Neural progenitor cell (in vitro differentiated cells): ENCODE measurements at regions not wholly inside any gene's neighbourhood (a gene's known extent, or its start where the extent isn't known, plus 50 kb on each side); places are given as distances from the start of the nearest gene placed in this dataset.
A peak's percentile ranks its signal among the peaks of the same experiment; 100 is the strongest.

Source experiments
- DNase-seq: peaks from one replicate; pipeline ENCODE4 v3.0.0-alpha.2; 2016; ENCODE audit warnings: low spot score
- H2AFZ ChIP-seq: fragments of 200-600 bp; sonication (generic); replicated peaks from 2 replicates; pipeline ENCODE4 v1.6.1; 2016; ENCODE audit warnings: antibody characterized with exemption
- H3F3A ChIP-seq: fragments of 200-600 bp; sonication (generic); 2 replicates; pipeline ENCODE4 v1.6.1; 2016; ENCODE audit warnings: antibody characterized with exemption, low read depth
- H3K27ac ChIP-seq: fragments of 200-600 bp; sonication (generic); 2 replicates; pipeline ENCODE4 v1.5.1; 2016; ENCODE audit warnings: mild to moderate bottlenecking
- H3K27me3 ChIP-seq: fragments of 200-600 bp; sonication (generic); 2 replicates; pipeline ENCODE4 v1.6.1; 2016; ENCODE audit warnings: mild to moderate bottlenecking, moderate library complexity
- H3K36me3 ChIP-seq: fragments of 200-600 bp; sonication (generic); 2 replicates; pipeline ENCODE4 v1.5.1; 2016
- H3K4me1 ChIP-seq: fragments of 200-600 bp; sonication (generic); 2 replicates; pipeline ENCODE4 v1.6.1; 2016; ENCODE audit warnings: mixed run types
- H3K4me2 ChIP-seq: fragments of 200-600 bp; sonication (generic); 2 replicates; pipeline ENCODE4 v1.6.1; 2016
- H3K4me3 ChIP-seq: fragments of 200-600 bp; sonication (generic); 2 replicates; pipeline ENCODE4 v1.5.1; 2016
- H3K79me2 ChIP-seq: fragments of 200-600 bp; sonication (generic); 2 replicates; pipeline ENCODE4 v1.6.1; 2016; ENCODE audit warnings: low read depth
- H3K9ac ChIP-seq: fragments of 200-600 bp; sonication (generic); 2 replicates; pipeline ENCODE4 v1.6.1; 2016
- H3K9me3 ChIP-seq: fragments of 200-600 bp; sonication (generic); 2 replicates; pipeline ENCODE4 v1.5.1; 2016; ENCODE audit warnings: low read depth
- H4K20me1 ChIP-seq: fragments of 200-600 bp; sonication (generic); 2 replicates; pipeline ENCODE4 v1.6.1; 2016; ENCODE audit warnings: low read depth
- H3K27ac Mint-ChIP-seq: 3 replicates; pipeline ENCODE4 v1.8.0; 2021; ENCODE audit warnings: mixed read lengths
- H3K27me3 Mint-ChIP-seq: 2 replicates; pipeline ENCODE4 v1.8.0; 2022; ENCODE audit warnings: low read depth, mild to moderate bottlenecking, inconsistent platforms, moderate library complexity, mixed read lengths; ENCODE audit not compliant: insufficient read depth
- H3K36me3 Mint-ChIP-seq: 3 replicates; pipeline ENCODE4 v1.8.0; 2021; ENCODE audit warnings: mixed read lengths
- H3K4me1 Mint-ChIP-seq: 3 replicates; pipeline ENCODE4 v1.8.0; 2021; ENCODE audit warnings: mixed read lengths
- H3K4me3 Mint-ChIP-seq: 3 replicates; pipeline ENCODE4 v1.8.0; 2021; ENCODE audit warnings: mild to moderate bottlenecking, moderate library complexity, mixed read lengths
- H3K9me3 Mint-ChIP-seq: 3 replicates; pipeline ENCODE4 v1.8.0; 2020; ENCODE audit warnings: mixed read lengths
- EZH2 ChIP-seq: fragments of 200-600 bp; sonication (generic); IDR thresholded peaks from 2 replicates; pipeline ENCODE4 v1.6.1; 2017; ENCODE audit warnings: antibody characterized with exemption, mild to moderate bottlenecking, moderate library complexity
- EZH2phosphoT487 ChIP-seq: fragments of 200-600 bp; sonication (generic); IDR thresholded peaks from 2 replicates; pipeline ENCODE4 v1.6.1; 2017; ENCODE audit warnings: antibody characterized with exemption
- TF ChIP-seq, protein P1 (sequence below): fragments of 200-600 bp; sonication (generic); IDR thresholded peaks from 2 replicates; pipeline ENCODE4 v1.5.1; 2017; ENCODE audit warnings: antibody characterized with exemption, mild to moderate bottlenecking

GRCh38 chr2:125386074-125386473, 1269.9 kb upstream of the GYPC start:
- DNase-seq = peak; percentile 20

DNA sequence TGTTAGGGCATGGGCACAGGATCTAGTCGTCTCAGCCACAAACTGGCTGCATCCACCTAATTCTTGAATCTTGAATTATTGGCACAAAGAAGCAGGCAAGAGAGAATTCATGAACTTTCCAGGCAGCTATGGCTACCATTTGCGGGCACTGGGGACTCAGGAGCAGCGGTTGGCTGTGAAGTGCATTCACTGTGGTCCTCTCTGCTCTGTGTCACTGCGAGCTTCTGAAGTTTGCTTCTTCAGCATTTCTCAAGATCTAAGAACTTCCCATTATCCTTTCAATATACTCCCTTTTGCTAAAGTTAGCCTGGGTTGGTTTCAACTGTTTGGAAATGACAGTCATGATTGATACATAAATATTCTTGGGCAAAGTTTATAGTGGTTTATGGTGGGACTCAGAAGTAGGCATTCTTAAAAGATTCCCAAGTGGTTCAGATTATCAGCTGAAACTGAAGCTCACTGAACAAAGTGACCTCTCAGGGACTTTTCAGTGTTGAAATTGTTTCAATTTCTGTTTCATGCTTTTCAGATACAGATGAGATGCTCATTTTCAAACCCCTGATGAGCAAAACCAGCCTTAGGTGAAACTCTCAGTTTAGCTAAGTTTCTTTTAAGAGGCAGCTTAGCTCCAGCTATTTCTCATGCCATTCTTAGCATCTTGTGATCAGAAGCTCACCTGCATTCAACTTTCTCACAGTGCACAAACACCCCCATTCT, 1258.3 kb upstream of the GYPC start:
- H3K4me1 Mint-ChIP-seq = no peaks in the 10 kb centered on the region
- Histone ChIP-seq H3K27me3 (no peaks in the 10 kb centered on the region), H3K9ac (no peak overlapping the region), H2AFZ (no peak overlapping the region), H3K4me3 (no peak overlapping the region), H3K27ac (no peak overlapping the region), H3K36me3 (no peaks in the 10 kb centered on the region), H3K4me1 (peaks cover 13% of the 10 kb centered on the region), H3K9me3 (no peaks in the 10 kb centered on the region), H3K79me2 (no peaks in the 10 kb centered on the region), H3K4me2 (no peak overlapping the region), H3F3A (no peaks in the 10 kb centered on the region), H4K20me1 (no peaks in the 10 kb centered on the region)
- TF ChIP-seq EZH2phosphoT487 = no peak
- TF ChIP-seq EZH2 = no peak
- TF ChIP-seq, protein P1, sequence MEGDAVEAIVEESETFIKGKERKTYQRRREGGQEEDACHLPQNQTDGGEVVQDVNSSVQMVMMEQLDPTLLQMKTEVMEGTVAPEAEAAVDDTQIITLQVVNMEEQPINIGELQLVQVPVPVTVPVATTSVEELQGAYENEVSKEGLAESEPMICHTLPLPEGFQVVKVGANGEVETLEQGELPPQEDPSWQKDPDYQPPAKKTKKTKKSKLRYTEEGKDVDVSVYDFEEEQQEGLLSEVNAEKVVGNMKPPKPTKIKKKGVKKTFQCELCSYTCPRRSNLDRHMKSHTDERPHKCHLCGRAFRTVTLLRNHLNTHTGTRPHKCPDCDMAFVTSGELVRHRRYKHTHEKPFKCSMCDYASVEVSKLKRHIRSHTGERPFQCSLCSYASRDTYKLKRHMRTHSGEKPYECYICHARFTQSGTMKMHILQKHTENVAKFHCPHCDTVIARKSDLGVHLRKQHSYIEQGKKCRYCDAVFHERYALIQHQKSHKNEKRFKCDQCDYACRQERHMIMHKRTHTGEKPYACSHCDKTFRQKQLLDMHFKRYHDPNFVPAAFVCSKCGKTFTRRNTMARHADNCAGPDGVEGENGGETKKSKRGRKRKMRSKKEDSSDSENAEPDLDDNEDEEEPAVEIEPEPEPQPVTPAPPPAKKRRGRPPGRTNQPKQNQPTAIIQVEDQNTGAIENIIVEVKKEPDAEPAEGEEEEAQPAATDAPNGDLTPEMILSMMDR = no peak
- DNase-seq = no peak
- H3K4me3 Mint-ChIP-seq = no peak overlapping the region
- H3K27me3 Mint-ChIP-seq = no peaks in the 10 kb centered on the region
- no peaks in the 10 kb centered on the region for H3K9me3 Mint-ChIP-seq
- no peaks in the 10 kb centered on the region for H3K36me3 Mint-ChIP-seq
- no peak overlapping the region for H3K27ac Mint-ChIP-seq

More at GRCh38 chr2:125386074-125386473, 1269.9 kb upstream of the GYPC start:
- Mint-ChIP-seq H3K36me3 (no peaks in the 10 kb centered on the region), H3K4me3 (no peak overlapping the region), H3K27me3 (peaks cover 2% of the 10 kb centered on the region), H3K9me3 (no peaks in the 10 kb centered on the region), H3K4me1 (no peaks in the 10 kb centered on the region), H3K27ac (no peak overlapping the region)
- no peaks in the 10 kb centered on the region for H4K20me1 ChIP-seq
- H3K4me3 ChIP-seq = no peak overlapping the region
- H3K27me3 ChIP-seq = no peaks in the 10 kb centered on the region
- H3K36me3 ChIP-seq = no peaks in the 10 kb centered on the region
- no peak overlapping the region for H3K9ac ChIP-seq
- H3F3A ChIP-seq = no peaks in the 10 kb centered on the region
- H3K27ac ChIP-seq = no peak overlapping the region
- TF ChIP-seq, protein P1 = peak; percentile 29
- no peak for TF ChIP-seq EZH2phosphoT487
- H3K4me2 ChIP-seq = no peak overlapping the region
- H3K79me2 ChIP-seq = no peaks in the 10 kb centered on the region
- peak overlapping the region; percentile 59 for H2AFZ ChIP-seq
- no peaks in the 10 kb centered on the region for H3K9me3 ChIP-seq
- no peaks in the 10 kb centered on the region for H3K4me1 ChIP-seq

GRCh38 chr2:125398738-125399524, 1257.0 kb upstream of the GYPC start:
- Histone ChIP-seq H4K20me1 (no peaks in the 10 kb centered on the region), H3F3A (no peaks in the 10 kb centered on the region), H3K9me3 (no peaks in the 10 kb centered on the region), H3K4me2 (no peak overlapping the region), H2AFZ (no peak overlapping the region), H3K27ac (no peak overlapping the region), H3K9ac (no peak overlapping the region), H3K27me3 (no peaks in the 10 kb centered on the region), H3K79me2 (no peaks in the 10 kb centered on the region), H3K36me3 (no peaks in the 10 kb centered on the region), H3K4me1 (peaks cover 13% of the 10 kb centered on the region), H3K4me3 (no peak overlapping the region)
- Mint-ChIP-seq H3K27me3 (no peaks in the 10 kb centered on the region), H3K36me3 (no peaks in the 10 kb centered on the region), H3K4me3 (no peak overlapping the region), H3K4me1 (no peaks in the 10 kb centered on the region), H3K27ac (no peak overlapping the region), H3K9me3 (no peaks in the 10 kb centered on the region)
- no peak for TF ChIP-seq EZH2
- no peak for DNase-seq

DNA sequence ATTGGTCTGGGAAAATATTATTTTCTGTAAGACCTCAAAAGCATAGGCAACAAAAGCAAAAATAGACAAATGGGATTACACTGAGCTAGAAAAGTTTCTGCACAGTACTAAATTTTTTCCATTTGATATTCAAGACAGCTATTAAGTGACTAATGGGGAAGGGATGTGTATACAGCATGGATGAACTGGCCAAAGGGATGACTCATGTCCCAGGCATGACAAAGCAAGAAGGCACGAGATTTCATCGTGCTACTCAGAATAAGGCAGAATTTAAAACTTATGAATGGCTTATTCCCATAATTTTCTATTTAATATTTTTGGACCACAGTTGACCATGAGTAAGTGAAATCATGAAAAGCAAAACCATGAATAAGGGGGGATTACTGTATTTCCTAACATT, 1250.1 kb upstream of the GYPC start:
- no peaks in the 10 kb centered on the region for H3K4me1 ChIP-seq
- H3K27ac Mint-ChIP-seq = no peak overlapping the region
- H3K79me2 ChIP-seq = no peaks in the 10 kb centered on the region
- no peak overlapping the region for H3K4me2 ChIP-seq
- no peaks in the 10 kb centered on the region for H3K9me3 ChIP-seq
- no peaks in the 10 kb centered on the region for H3K36me3 ChIP-seq
- H3K4me1 Mint-ChIP-seq = peaks cover 5% of the 10 kb centered on the region
- H3F3A ChIP-seq = no peaks in the 10 kb centered on the region
- TF ChIP-seq, protein P1 = no peak
- no peak for TF ChIP-seq EZH2phosphoT487
- TF ChIP-seq EZH2 = no peak
- no peaks in the 10 kb centered on the region for H4K20me1 ChIP-seq
- H3K4me3 Mint-ChIP-seq = no peak overlapping the region
- H3K27me3 ChIP-seq = no peaks in the 10 kb centered on the region
- no peak overlapping the region for H2AFZ ChIP-seq
- H3K27me3 Mint-ChIP-seq = no peaks in the 10 kb centered on the region
- no peaks in the 10 kb centered on the region for H3K36me3 Mint-ChIP-seq
- DNase-seq = no peak
- H3K9me3 Mint-ChIP-seq = no peaks in the 10 kb centered on the region
- no peak overlapping the region for H3K9ac ChIP-seq
- H3K4me3 ChIP-seq = no peak overlapping the region
- no peak overlapping the region for H3K27ac ChIP-seq
